HG03342 (cell line): ENCODE measurements at regions not wholly inside any gene's neighbourhood (a gene's known extent, or its start where the extent isn't known, plus 50 kb on each side); places are given as distances from the start of the nearest gene placed in this dataset.

Experiments
- ATAC-seq: cut with Tn5 transposase; IDR thresholded peaks from one replicate; pipeline ENCODE4 v1.9.1; 2021; ENCODE audit warnings: mild to moderate bottlenecking, moderate library complexity; ENCODE audit not compliant: unreplicated experiment

- no peak for ATAC-seq
Measured at GRCh38 chr1:8093221-8093980, 67.3 kb upstream of the ERRFI1 start.

DNA sequence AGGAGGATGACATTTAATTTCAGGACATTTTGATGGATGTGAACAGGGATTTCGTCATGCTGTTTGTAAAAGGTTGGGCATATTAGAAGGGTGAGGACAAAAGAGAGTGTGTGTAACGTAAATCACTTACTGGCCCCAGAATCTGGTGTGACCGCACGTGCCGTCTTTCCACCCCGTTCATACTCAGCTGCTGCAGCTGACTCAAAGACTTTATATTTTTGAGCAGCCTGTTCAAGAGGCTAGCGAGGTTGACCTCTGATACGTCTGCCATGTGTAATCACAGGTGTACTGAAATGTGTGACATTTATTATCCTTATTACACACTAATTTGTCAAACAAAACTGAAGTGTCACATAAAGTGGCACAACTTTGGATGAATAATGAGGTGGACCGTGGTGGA, 66.5 kb upstream of the ERRFI1 start:
- ATAC-seq: no peak

DNA sequence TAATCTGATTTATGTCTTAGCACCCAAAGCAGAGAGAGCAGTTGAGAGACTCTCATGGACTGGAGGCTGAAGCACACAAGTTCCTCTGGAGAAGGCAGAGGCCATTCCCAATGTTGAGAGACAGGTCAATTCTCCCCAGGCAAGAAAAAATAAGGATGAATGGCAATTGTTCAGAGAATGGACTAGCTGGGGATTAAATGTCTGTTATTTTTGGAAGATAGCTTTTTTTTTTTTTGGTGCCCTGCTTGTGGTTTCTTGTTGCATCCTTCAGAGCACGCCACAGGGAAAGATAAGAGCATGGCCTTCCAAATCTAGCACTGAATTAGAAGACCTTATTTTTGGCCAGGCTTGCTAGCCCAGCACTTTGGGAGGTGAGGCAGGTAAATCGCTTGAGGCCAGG, 65.6 kb upstream of the ERRFI1 start:
- ATAC-seq: no peak

- ATAC-seq: no peak
Measured at GRCh38 chr1:8090241-8090702, 64.2 kb upstream of the ERRFI1 start.

DNA sequence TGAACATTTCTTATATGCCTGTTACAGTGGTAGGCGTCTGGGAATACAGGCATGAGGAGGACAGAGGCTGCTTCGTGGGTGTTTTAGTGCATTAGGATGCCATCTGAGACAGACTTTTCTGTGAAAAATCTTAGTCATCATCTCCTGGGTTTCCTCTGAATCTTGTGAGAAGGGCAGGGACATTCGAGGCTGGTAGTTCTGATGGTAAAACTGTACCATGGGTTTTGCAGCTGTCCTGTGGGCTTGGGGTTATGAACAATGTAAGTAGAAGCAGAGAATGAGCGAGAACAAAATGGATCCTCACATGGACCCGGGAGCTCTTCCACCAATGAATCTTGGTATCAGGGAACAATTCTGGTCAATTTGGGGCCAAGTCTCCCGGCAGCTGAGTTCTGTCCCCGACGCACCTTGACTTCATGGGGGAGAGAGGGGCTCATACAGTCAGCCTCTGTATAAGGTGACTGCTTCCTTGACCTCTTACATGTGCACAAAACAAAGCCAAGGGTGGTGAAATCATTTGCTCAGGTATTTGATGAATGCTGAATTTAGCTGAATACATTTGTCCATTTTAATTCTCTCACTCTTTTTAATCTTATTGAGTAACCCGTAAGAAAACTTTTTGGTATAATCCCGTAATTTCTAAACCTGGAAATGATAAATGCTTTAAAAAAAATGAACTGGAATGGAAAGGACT, 63.6 kb upstream of the ERRFI1 start:
- no peak for ATAC-seq

- no peak for ATAC-seq
Measured at GRCh38 chr1:8086055-8086454, 59.9 kb upstream of the ERRFI1 start.

DNA sequence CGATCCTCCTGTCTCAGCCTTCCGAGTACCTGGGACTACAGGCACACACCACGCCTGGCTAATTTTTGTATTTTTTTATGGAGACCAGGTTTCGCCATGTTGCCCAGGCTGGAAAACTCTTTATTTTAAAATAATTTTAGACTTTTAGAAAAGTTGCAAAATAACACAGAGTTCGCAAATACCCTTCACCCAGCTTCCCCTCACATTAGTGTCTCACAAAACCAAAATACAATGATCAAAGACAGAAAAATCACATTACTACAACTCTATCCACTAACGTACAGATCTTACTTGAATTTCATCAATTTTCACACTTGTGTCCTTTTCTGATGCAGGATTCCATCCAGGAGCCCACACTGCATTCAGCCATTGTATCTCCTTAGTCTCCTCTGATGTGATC, 58.8 kb upstream of the ERRFI1 start:
- ATAC-seq: no peak

DNA sequence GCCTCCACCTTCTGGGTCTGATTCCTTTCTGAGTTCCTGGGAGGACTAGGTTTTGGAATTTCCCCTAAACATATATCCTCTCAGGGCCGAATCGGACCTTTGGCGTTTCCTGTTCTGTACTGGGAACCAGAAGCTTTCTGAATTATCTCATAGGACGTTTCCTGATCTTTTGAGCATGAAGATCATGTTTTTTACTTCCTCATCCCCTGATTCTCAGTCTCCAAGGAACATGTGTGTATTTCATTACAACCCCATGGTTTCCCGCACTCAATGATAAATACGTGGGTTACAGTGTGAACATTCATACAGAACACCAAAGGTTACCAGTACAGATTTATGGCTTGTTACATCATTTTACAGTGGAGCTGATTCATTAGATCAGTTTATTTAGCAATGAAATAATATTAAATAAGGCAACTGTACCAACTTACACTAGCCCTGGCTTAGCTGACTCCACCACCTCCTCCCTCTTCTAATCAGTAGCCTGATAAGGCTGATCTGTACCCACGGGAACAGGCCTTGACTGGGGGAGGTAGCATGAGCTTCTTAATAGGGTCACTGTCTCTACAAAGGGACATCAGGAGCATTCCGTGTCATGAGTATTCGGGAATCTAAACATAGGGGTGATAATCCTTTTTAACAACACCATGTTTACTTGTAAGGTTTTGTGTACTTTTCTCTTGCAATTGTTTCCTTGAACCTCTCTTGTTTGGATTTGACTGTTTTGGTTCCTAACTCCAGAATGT, 57.8 kb upstream of the ERRFI1 start:
- no peak for ATAC-seq

DNA sequence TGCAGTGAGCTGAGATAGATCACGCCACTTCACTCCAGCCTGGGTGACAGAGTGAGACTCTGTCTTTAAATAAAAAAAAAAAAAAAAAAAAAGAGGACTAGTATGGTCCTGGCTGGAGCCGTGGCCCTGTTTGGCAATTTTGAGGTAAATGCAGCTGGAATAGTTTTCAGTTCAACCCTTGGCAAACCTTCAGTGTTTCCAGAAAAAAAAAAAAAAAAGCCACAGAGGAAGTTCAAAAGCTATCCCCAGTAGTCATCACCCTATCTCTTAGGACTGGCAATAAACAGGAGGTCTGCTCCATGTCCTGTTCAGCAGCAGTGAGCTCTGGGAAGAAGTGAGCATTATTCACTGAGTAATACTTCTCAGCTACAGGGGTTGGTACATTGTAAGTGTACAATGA, 56.8 kb upstream of the ERRFI1 start:
- ATAC-seq: no peak

GRCh38 chr1:8078176-8078671, 52.1 kb upstream of the ERRFI1 start:
- no peak for ATAC-seq

DNA sequence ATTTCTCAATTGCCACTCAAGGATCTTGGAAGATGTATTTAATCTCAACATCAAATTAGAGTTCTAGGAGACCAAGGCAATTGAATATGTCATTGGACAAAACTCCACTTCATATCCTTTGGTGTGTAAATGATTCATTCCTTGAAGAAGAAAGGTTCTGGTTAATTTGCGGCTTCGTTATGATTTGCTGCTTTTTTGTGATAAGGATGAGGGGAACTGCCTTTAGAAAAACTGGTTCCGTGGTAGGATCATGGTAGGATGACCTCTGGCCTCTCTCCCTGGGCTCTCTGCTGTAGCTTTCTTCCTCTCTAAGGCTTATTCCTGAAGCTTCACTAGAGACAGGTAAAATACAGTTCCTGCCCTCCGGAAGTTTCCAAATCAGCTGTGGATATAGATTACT, 51.5 kb upstream of the ERRFI1 start:
- no peak for ATAC-seq

- ATAC-seq: no peak
Measured at GRCh38 chr1:8077120-8077573, 51.0 kb upstream of the ERRFI1 start.

DNA sequence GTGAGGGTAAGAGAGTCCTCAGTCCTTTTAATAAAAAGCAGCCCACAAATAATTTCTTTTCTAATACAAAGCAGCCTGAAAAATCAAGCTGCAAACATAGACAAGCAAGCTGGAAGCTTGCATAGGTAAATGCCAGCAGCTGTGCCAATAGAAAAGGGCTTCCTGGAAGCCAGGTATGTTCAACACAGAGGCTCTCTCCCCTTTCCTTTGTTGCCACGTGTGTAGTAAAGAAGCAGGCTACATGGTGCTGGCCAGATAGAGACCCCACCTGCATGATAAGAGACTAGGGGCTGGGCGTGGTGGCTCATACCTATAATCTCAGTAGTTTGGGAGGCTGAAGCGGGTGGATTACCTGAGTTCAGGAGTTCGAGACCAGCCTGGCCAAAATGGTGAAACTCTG, 50.1 kb upstream of the ERRFI1 start:
- ATAC-seq: no peak
